Neural cell (in vitro differentiated cells): ENCODE measurements at regions not wholly inside any gene's neighbourhood (a gene's known extent, or its start where the extent isn't known, plus 50 kb on each side); places are given as distances from the start of the nearest gene placed in this dataset.

Experiments used
- H2AFZ ChIP-seq: fragments of 200-600, 300-800 bp; sonication (generic), shearing (Covaris generic); 2 replicates; pipeline ENCODE4 v1.6.0; 2014; ENCODE audit warnings: low read depth, mild to moderate bottlenecking, antibody characterized with exemption, low read length, moderate library complexity
- H3F3A ChIP-seq: fragments of 200-600 bp; shearing (Covaris generic); 2 replicates; pipeline ENCODE4 v1.6.1; 2016; ENCODE audit warnings: mild to moderate bottlenecking, moderate library complexity, mixed read lengths, antibody characterized with exemption, low read length; ENCODE audit not compliant: insufficient read depth, poor library complexity, severe bottlenecking
- H3K27ac ChIP-seq: fragments of 200-600, 300-800 bp; sonication (generic), shearing (Covaris generic); 2 replicates; pipeline ENCODE4 v1.5.1; 2014; ENCODE audit warnings: mild to moderate bottlenecking, low read length, moderate library complexity
- H3K27me3 ChIP-seq: fragments of 300-800, 200-600 bp; sonication (generic), shearing (Covaris generic); 2 replicates; pipeline ENCODE4 v1.6.0; 2014; ENCODE audit warnings: mild to moderate bottlenecking, low read depth, low read length, moderate library complexity; ENCODE audit not compliant: insufficient read depth
- H3K36me3 ChIP-seq: fragments of 300-800, 200-600 bp; sonication (generic), shearing (Covaris generic); 2 replicates; pipeline ENCODE4 v1.5.1; 2014; ENCODE audit warnings: mild to moderate bottlenecking, antibody characterized with exemption, low read length, moderate library complexity; ENCODE audit not compliant: insufficient read depth
- H3K4me2 ChIP-seq: fragments of 300-800, 200-600 bp; sonication (generic), shearing (Covaris generic); 2 replicates; pipeline ENCODE4 v1.6.0; 2014; ENCODE audit warnings: mild to moderate bottlenecking, low read length
- H3K4me3 ChIP-seq: fragments of 300-800, 200-600 bp; sonication (generic), shearing (Covaris generic); 2 replicates; pipeline ENCODE4 v1.5.1; 2014; ENCODE audit warnings: mild to moderate bottlenecking, low read length, moderate library complexity
- H3K79me2 ChIP-seq: fragments of 200-600 bp; shearing (Covaris generic); replicated peaks from 2 replicates; pipeline ENCODE4 v1.6.0; 2014; ENCODE audit warnings: mild to moderate bottlenecking, low read length, moderate library complexity; ENCODE audit not compliant: insufficient read depth
- H3K9ac ChIP-seq: fragments of 300-800, 200-600 bp; sonication (generic), shearing (Covaris generic); 2 replicates; pipeline ENCODE4 v1.6.1; 2016; ENCODE audit warnings: mild to moderate bottlenecking, low read length, mixed read lengths
- H3K9me2 ChIP-seq: fragments of 200-600 bp; shearing (Covaris generic); 2 replicates; pipeline ENCODE4 v1.6.1; 2016; ENCODE audit warnings: mild to moderate bottlenecking, low read length, mixed read lengths; ENCODE audit not compliant: insufficient read depth
- H3K9me3 ChIP-seq: fragments of 200-600, 300-800 bp; sonication (generic), shearing (Covaris generic); 2 replicates; pipeline ENCODE4 v1.6.1; 2016; ENCODE audit warnings: mild to moderate bottlenecking, mixed run types, low read length, moderate library complexity, mixed read lengths
- H4K20me1 ChIP-seq: fragments of 200-600 bp; shearing (Covaris generic); 2 replicates; pipeline ENCODE4 v1.6.1; 2016; ENCODE audit warnings: mild to moderate bottlenecking, mixed run types; ENCODE audit not compliant: insufficient read depth
- EP300 ChIP-seq: fragments of 450-650 bp; conservative IDR thresholded peaks from 2 replicates; pipeline ENCODE4 v1.6.1; 2014; ENCODE audit warnings: antibody characterized with exemption, mild to moderate bottlenecking, moderate library complexity; ENCODE audit not compliant: poor library complexity, severe bottlenecking
- EZH2 ChIP-seq: fragments of 200-600, 300-800 bp; shearing (Covaris generic), sonication (generic); IDR thresholded peaks from 2 replicates; pipeline ENCODE4 v1.6.1; 2014; ENCODE audit warnings: antibody characterized with exemption, low read length, borderline replicate concordance, mild to moderate bottlenecking; ENCODE audit not compliant: insufficient read depth, poor library complexity, severe bottlenecking
- MXI1 ChIP-seq: fragments of 450-650 bp; conservative IDR thresholded peaks from 2 replicates; pipeline ENCODE4 v1.6.1; 2014; ENCODE audit warnings: antibody characterized with exemption, mild to moderate bottlenecking; ENCODE audit not compliant: poor library complexity, severe bottlenecking
- POLR2AphosphoS5 ChIP-seq: IDR thresholded peaks from 2 replicates; pipeline ENCODE4 v1.6.1; 2012
- RAD21 ChIP-seq: fragments of 450-650 bp; conservative IDR thresholded peaks from 2 replicates; pipeline ENCODE4 v1.6.1; 2014; ENCODE audit warnings: antibody characterized with exemption, mild to moderate bottlenecking, moderate library complexity
- SMC3 ChIP-seq: fragments of 450-650 bp; conservative IDR thresholded peaks from 2 replicates; pipeline ENCODE4 v1.6.1; 2014; ENCODE audit warnings: antibody characterized with exemption, mild to moderate bottlenecking, moderate library complexity; ENCODE audit not compliant: poor library complexity
- TAF1 ChIP-seq: IDR thresholded peaks from 2 replicates; pipeline ENCODE4 v1.6.1; 2012; ENCODE audit warnings: low read depth
- TF ChIP-seq, protein P1 (sequence below): fragments of 450-650 bp; IDR thresholded peaks from 2 replicates; pipeline ENCODE4 v1.5.1; 2014; ENCODE audit warnings: antibody characterized with exemption, mild to moderate bottlenecking, moderate library complexity; ENCODE audit not compliant: poor library complexity, severe bottlenecking
- TF ChIP-seq, protein P2 (sequence below): IDR thresholded peaks from 2 replicates; pipeline ENCODE4 v1.6.1; 2012; ENCODE audit warnings: borderline replicate concordance

- no peaks in the 10 kb centered on the region for H3K79me2 ChIP-seq
- H3K9me3 ChIP-seq, result no peaks in the 10 kb centered on the region
- H3K4me2 ChIP-seq, result no peak overlapping the region
- no peaks in the 10 kb centered on the region for H3F3A ChIP-seq
- no peak overlapping the region for H3K9ac ChIP-seq
- H3K4me3 ChIP-seq, result no peak overlapping the region
- H2AFZ ChIP-seq, result no peak overlapping the region
- no peaks in the 10 kb centered on the region for H3K36me3 ChIP-seq
- H3K9me2 ChIP-seq, result no peaks in the 10 kb centered on the region
- H3K27me3 ChIP-seq, result no peaks in the 10 kb centered on the region
- no peak overlapping the region for H3K27ac ChIP-seq
- TF ChIP-seq, protein P1, sequence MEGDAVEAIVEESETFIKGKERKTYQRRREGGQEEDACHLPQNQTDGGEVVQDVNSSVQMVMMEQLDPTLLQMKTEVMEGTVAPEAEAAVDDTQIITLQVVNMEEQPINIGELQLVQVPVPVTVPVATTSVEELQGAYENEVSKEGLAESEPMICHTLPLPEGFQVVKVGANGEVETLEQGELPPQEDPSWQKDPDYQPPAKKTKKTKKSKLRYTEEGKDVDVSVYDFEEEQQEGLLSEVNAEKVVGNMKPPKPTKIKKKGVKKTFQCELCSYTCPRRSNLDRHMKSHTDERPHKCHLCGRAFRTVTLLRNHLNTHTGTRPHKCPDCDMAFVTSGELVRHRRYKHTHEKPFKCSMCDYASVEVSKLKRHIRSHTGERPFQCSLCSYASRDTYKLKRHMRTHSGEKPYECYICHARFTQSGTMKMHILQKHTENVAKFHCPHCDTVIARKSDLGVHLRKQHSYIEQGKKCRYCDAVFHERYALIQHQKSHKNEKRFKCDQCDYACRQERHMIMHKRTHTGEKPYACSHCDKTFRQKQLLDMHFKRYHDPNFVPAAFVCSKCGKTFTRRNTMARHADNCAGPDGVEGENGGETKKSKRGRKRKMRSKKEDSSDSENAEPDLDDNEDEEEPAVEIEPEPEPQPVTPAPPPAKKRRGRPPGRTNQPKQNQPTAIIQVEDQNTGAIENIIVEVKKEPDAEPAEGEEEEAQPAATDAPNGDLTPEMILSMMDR, result no peak
- TF ChIP-seq POLR2AphosphoS5 (no peak), TAF1 (no peak), SMC3 (no peak), MXI1 (no peak), RAD21 (no peak), EZH2 (no peak), EP300 (no peak)
- TF ChIP-seq, protein P2, sequence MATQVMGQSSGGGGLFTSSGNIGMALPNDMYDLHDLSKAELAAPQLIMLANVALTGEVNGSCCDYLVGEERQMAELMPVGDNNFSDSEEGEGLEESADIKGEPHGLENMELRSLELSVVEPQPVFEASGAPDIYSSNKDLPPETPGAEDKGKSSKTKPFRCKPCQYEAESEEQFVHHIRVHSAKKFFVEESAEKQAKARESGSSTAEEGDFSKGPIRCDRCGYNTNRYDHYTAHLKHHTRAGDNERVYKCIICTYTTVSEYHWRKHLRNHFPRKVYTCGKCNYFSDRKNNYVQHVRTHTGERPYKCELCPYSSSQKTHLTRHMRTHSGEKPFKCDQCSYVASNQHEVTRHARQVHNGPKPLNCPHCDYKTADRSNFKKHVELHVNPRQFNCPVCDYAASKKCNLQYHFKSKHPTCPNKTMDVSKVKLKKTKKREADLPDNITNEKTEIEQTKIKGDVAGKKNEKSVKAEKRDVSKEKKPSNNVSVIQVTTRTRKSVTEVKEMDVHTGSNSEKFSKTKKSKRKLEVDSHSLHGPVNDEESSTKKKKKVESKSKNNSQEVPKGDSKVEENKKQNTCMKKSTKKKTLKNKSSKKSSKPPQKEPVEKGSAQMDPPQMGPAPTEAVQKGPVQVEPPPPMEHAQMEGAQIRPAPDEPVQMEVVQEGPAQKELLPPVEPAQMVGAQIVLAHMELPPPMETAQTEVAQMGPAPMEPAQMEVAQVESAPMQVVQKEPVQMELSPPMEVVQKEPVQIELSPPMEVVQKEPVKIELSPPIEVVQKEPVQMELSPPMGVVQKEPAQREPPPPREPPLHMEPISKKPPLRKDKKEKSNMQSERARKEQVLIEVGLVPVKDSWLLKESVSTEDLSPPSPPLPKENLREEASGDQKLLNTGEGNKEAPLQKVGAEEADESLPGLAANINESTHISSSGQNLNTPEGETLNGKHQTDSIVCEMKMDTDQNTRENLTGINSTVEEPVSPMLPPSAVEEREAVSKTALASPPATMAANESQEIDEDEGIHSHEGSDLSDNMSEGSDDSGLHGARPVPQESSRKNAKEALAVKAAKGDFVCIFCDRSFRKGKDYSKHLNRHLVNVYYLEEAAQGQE, result no peak
- no peaks in the 10 kb centered on the region for H4K20me1 ChIP-seq
These were observed 1528.8 kb upstream of the LRRTM3 start for GRCh38 chr10:65396997-65397396.

DNA sequence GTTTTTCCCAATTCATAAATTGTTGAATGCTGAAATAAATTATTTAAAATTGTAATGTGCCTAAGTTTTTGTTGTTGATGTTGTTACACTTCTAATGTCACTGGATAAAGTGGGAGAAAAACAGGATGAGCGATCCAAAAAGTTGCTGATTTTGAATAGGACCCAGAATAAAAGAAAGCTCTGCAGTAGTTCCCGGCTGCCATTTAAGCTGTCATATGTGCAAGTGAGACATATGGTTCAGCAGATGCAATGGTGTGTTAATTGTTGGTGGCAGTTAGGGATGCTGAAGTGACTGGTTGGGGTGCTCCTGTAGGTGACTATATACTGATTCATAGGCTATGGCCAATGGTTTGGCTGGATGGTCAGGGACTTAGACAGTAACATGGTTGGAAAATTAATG is 1517.4 kb upstream of the LRRTM3 start:
- Histone ChIP-seq H3K4me2 (no peak overlapping the region), H3K27me3 (no peaks in the 10 kb centered on the region), H3K9ac (no peak overlapping the region), H3K36me3 (no peaks in the 10 kb centered on the region), H4K20me1 (no peaks in the 10 kb centered on the region), H3F3A (no peaks in the 10 kb centered on the region), H3K9me3 (no peaks in the 10 kb centered on the region), H3K79me2 (no peaks in the 10 kb centered on the region), H2AFZ (no peak overlapping the region), H3K4me3 (no peak overlapping the region), H3K9me2 (no peaks in the 10 kb centered on the region), H3K27ac (no peak overlapping the region)
- TF ChIP-seq, protein P1, result no peak
- no peak for TF ChIP-seq EP300
- TF ChIP-seq RAD21, result no peak
- TF ChIP-seq TAF1, result no peak
- no peak for TF ChIP-seq SMC3
- TF ChIP-seq, protein P2, result no peak
- TF ChIP-seq EZH2, result no peak
- no peak for TF ChIP-seq MXI1
